ENCODE measurements at regions not wholly inside any gene's neighbourhood (a gene's known extent, or its start where the extent isn't known, plus 50 kb on each side); places are given as distances from the start of the nearest gene placed in this dataset.

DNA sequence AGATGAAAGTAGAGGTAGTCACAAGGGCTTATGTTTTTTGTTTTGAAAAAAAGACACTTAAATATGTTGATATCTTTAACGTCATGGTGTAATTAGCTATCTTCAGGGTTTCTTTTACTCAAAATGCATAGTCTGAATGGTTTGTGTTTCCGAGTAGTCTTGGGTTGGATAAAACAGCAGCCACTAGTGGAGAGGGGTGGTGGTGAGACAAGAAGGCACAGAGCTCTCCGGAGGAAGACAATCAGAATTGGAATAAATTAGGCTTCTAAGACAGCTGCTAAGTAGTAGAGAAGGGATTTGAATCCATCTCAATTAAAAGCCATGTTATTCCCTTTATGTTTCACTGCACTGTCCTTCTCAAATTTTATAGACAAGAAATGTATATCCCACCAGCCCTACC, 240.4 kb upstream of the VEGFC start:
- TF ChIP-seq, protein P1, sequence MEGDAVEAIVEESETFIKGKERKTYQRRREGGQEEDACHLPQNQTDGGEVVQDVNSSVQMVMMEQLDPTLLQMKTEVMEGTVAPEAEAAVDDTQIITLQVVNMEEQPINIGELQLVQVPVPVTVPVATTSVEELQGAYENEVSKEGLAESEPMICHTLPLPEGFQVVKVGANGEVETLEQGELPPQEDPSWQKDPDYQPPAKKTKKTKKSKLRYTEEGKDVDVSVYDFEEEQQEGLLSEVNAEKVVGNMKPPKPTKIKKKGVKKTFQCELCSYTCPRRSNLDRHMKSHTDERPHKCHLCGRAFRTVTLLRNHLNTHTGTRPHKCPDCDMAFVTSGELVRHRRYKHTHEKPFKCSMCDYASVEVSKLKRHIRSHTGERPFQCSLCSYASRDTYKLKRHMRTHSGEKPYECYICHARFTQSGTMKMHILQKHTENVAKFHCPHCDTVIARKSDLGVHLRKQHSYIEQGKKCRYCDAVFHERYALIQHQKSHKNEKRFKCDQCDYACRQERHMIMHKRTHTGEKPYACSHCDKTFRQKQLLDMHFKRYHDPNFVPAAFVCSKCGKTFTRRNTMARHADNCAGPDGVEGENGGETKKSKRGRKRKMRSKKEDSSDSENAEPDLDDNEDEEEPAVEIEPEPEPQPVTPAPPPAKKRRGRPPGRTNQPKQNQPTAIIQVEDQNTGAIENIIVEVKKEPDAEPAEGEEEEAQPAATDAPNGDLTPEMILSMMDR (conservative IDR thresholded peaks at IDR 0.05 in 1 of 2, IDR thresholded peaks at IDR 0.05 in 1 of 2; ENCODE audit: extremely low read depth in 1 of 2, insufficient read depth in 1 of 2, low read depth in 1 of 2, low read length in 2 of 2) = no peak
- no peak for TF ChIP-seq EZH2 (IDR thresholded peaks at IDR 0.05; ENCODE audit: borderline replicate concordance, low read length)

Measured in mammary epithelial cell (primary cell).